HCT116 (cell line): ENCODE measurements at regions not wholly inside any gene's neighbourhood (a gene's known extent, or its start where the extent isn't known, plus 50 kb on each side); places are given as distances from the start of the nearest gene placed in this dataset.

Experiments used
- ATAC-seq: fragments of 200-7000 bp; cut with Tn5 transposase; 2 replicates; pipeline ENCODE4 v1.9.1; 2020; ENCODE audit warnings: mild to moderate bottlenecking, moderate library complexity
- BruUV-seq: library from RNA; stranded (reverse); fragments of 400-500 nt; replicated peaks from 2 replicates; lab custom pipeline; 2021; lab: Mats Ljungman, UMichigan
- CTCF ChIA-PET: fragments of 300-600 bp; sonication (Branson Sonifier 250); formaldehyde crosslinking; loops from one replicate; lab custom pipeline; 2021; ENCODE audit warnings: antibody characterized with exemption; lab: Charles Lee
- POLR2A ChIA-PET: fragments of 300-600, 350-600 bp; sonication (Branson Sonifier 250); formaldehyde crosslinking; loops from one replicate; lab custom pipeline; 2021; ENCODE audit warnings: antibody characterized with exemption; lab: Charles Lee
- RAD21 ChIA-PET, 2 experiments: fragments of 300-600 bp; sonication (Branson Sonifier 250); formaldehyde crosslinking; loops; one replicate each; lab custom pipeline; 2023; ENCODE audit warnings: low total read pairs in 2 of 2; ENCODE audit not compliant: uncharacterized antibody in 2 of 2, unreplicated experiment in 2 of 2, low non-redundant PET in 1 of 2; lab: Charles Lee
- DNase-seq: peaks from one replicate; pipeline ENCODE4 v3.0.0-alpha.2; 2010; ENCODE audit warnings: low read depth, low spot score
- H2AFZ ChIP-seq: fragments of 200-600 bp; shearing (Covaris generic), sonication (generic); 2 replicates; pipeline ENCODE4 v1.6.1; 2017; ENCODE audit warnings: low read depth, mixed run types, mixed read lengths, antibody characterized with exemption, low read length; ENCODE audit not compliant: poor library complexity, severe bottlenecking
- H3K27ac ChIP-seq: 2 replicates; pipeline ENCODE4 v1.5.1; 2012; ENCODE audit warnings: low read depth, low read length
- H3K27me3 ChIP-seq: fragments of 200-600 bp; sonication (generic); 2 replicates; pipeline ENCODE4 v1.6.1; 2016; ENCODE audit warnings: mixed run types, low read length, mixed read lengths; ENCODE audit not compliant: insufficient read depth
- H3K36me3 ChIP-seq, 2 experiments: fragments of 200-500 bp in 1 of 2; fragments of 200-600 bp in 1 of 2; sonication (Bioruptor generic) in 1 of 2; sonication (generic) in 1 of 2; 2 replicates each; pipeline versions ENCODE4 v1.5.1 to v1.6.1; 2014 to 2016; ENCODE audit warnings: low read length in 2 of 2, inconsistent platforms in 1 of 2, mixed read lengths in 1 of 2, mixed run types in 1 of 2; ENCODE audit not compliant: insufficient read depth in 2 of 2, control insufficient read depth in 1 of 2
- H3K4me1 ChIP-seq, 2 experiments: fragments of 200-600 bp in 1 of 2; sonication (generic) in 1 of 2; 2 replicates each; pipeline versions ENCODE4 v1.5.1 to v1.6.1; 2012 to 2017; ENCODE audit warnings: low read length in 2 of 2, inconsistent platforms in 1 of 2, mild to moderate bottlenecking in 1 of 2, mixed read lengths in 1 of 2, mixed run types in 1 of 2, moderate library complexity in 1 of 2; ENCODE audit not compliant: insufficient read depth in 2 of 2, control insufficient read depth in 1 of 2
- H3K4me2 ChIP-seq: fragments of 200-600 bp; sonication (generic); 2 replicates; pipeline ENCODE4 v1.6.1; 2017; ENCODE audit warnings: mixed run types, low read length, mixed read lengths
- H3K4me3 ChIP-seq, 2 experiments: fragments of 200-600 bp in 1 of 2; sonication (generic) in 1 of 2; replicated peaks in 1 of 2; 2 replicates each; pipeline ENCODE4 v1.5.1; 2011 to 2016; ENCODE audit warnings: low read length in 2 of 2, control low read depth in 1 of 2, low read depth in 1 of 2, mild to moderate bottlenecking in 1 of 2, mixed read lengths in 1 of 2, mixed run types in 1 of 2
- H3K79me2 ChIP-seq: fragments of 200-600 bp; sonication (generic); 2 replicates; pipeline ENCODE4 v1.6.1; 2017; ENCODE audit warnings: mild to moderate bottlenecking, mixed run types, low read length, moderate library complexity, mixed read lengths; ENCODE audit not compliant: insufficient read depth
- H3K9ac ChIP-seq: fragments of 200-600 bp; sonication (generic); 2 replicates; pipeline ENCODE4 v1.6.1; 2016; ENCODE audit warnings: low read length, mixed read lengths
- H3K9me2 ChIP-seq: fragments of 200-600 bp; sonication (generic), shearing (Covaris generic); 2 replicates; pipeline ENCODE4 v1.6.1; 2017; ENCODE audit warnings: mixed run types, mild to moderate bottlenecking, moderate library complexity; ENCODE audit not compliant: insufficient read depth
- H3K9me3 ChIP-seq, 2 experiments: fragments of 200-500 bp in 1 of 2; fragments of 200-600 bp in 1 of 2; sonication (Bioruptor generic) in 1 of 2; sonication (generic) in 1 of 2; 2 replicates each; pipeline ENCODE4 v1.6.1; 2014 to 2017; ENCODE audit warnings: low read length in 2 of 2, mixed read lengths in 2 of 2, inconsistent platforms in 1 of 2, low read depth in 1 of 2, mild to moderate bottlenecking in 1 of 2, mixed run types in 1 of 2, moderate library complexity in 1 of 2; ENCODE audit not compliant: control insufficient read depth in 1 of 2, insufficient read depth in 1 of 2
- H4K20me1 ChIP-seq: fragments of 200-600 bp; sonication (generic), shearing (Covaris generic); 2 replicates; pipeline ENCODE4 v1.6.1; 2017; ENCODE audit warnings: mixed run types, mild to moderate bottlenecking, moderate library complexity; ENCODE audit not compliant: insufficient read depth
- EZH2 ChIP-seq: fragments of 200-600 bp; sonication (generic); IDR thresholded peaks from 2 replicates; pipeline ENCODE4 v1.6.1; 2017; ENCODE audit warnings: antibody characterized with exemption, mixed run types
- RAD21 ChIP-seq: IDR thresholded peaks from 2 replicates; pipeline ENCODE4 v1.6.1; 2012; ENCODE audit warnings: low read depth, mild to moderate bottlenecking
- YY1 ChIP-seq: IDR thresholded peaks from 2 replicates; pipeline ENCODE4 v1.6.1; 2011; ENCODE audit warnings: low read length, low read depth, moderate library complexity, mild to moderate bottlenecking; ENCODE audit not compliant: insufficient replicate concordance; ENCODE audit errors: extremely low read depth
- intact Hi-C: fragments of 100-400 bp; cut with micrococcal nuclease; formaldehyde crosslinking; loops from 2 replicates; pipeline ENCODE4 v1.10.0; 2022

- CTCF ChIA-PET: no interaction called here
- BruUV-seq: no TSS peak
- POLR2A ChIA-PET: no interaction called here
These were observed 739.8 kb upstream of the AUTS2 start for GRCh38 chr7:68858497-68858896.

GRCh38 chr7:68861171-68861570 lies 737.1 kb upstream of the AUTS2 start:
- no peak for DNase-seq
- H3K9me2 ChIP-seq: no peaks in the 10 kb centered on the region
- no TSS peak for BruUV-seq
- no peak overlapping the region for H3K27ac ChIP-seq
- H3K36me3 ChIP-seq: no peaks in the 10 kb centered on the region
- TF ChIP-seq EZH2: no peak
- no peak for TF ChIP-seq YY1
- no peak overlapping the region for H3K4me2 ChIP-seq
- no peaks in the 10 kb centered on the region for H3K27me3 ChIP-seq
- no peaks in the 10 kb centered on the region for H4K20me1 ChIP-seq
- ATAC-seq: no peak
- CTCF ChIA-PET: no interaction called here
- RAD21 ChIA-PET: no interaction called here
- POLR2A ChIA-PET: no interaction called here
- no peaks in the 10 kb centered on the region for H3K4me1 ChIP-seq
- H3K4me3 ChIP-seq: no peak overlapping the region
- peaks cover 8 to 11% of the 10 kb centered on the region in 2 experiments; a peak in 2 of 4 replicates for H3K9me3 ChIP-seq
- no peak overlapping the region for H3K9ac ChIP-seq
- intact Hi-C loops: no loop called here
- no peaks in the 10 kb centered on the region for H3K79me2 ChIP-seq
- H2AFZ ChIP-seq: no peak overlapping the region

More at GRCh38 chr7:68858497-68858896, 739.8 kb upstream of the AUTS2 start:
- peaks cover 11 to 15% of the 10 kb centered on the region in 2 experiments; a peak in 2 of 4 replicates for H3K9me3 ChIP-seq
- H3K4me3 ChIP-seq: no peak overlapping the region
- intact Hi-C loops: no loop called here
- no peaks in the 10 kb centered on the region for H3K79me2 ChIP-seq
- no peaks in the 10 kb centered on the region for H3K27me3 ChIP-seq
- H2AFZ ChIP-seq: no peak overlapping the region
- ATAC-seq (no peak), DNase-seq (no peak)
- no peak overlapping the region for H3K4me2 ChIP-seq
- H4K20me1 ChIP-seq: no peaks in the 10 kb centered on the region
- no peak overlapping the region for H3K9ac ChIP-seq
- H3K27ac ChIP-seq: no peak overlapping the region
- no peaks in the 10 kb centered on the region for H3K36me3 ChIP-seq
- H3K4me1 ChIP-seq: no peaks in the 10 kb centered on the region
- RAD21 ChIA-PET: no interaction called here
- no peaks in the 10 kb centered on the region for H3K9me2 ChIP-seq
- TF ChIP-seq RAD21: no peak
